ENCODE measurements at regions not wholly inside any gene's neighbourhood (a gene's known extent, or its start where the extent isn't known, plus 50 kb on each side); places are given as distances from the start of the nearest gene placed in this dataset.
"Not testable (repeated sequence)": the region's sequence is repeated elsewhere in the genome, so short reads cannot be mapped to it uniquely, and the experiment has no call there.

- no peak for DNase-seq (ENCODE audit: low spot score)
These were observed 1647.1 kb downstream of the SUCLG1 start for GRCh38 chr2:82811946-82812345.

- DNase-seq (ENCODE audit: low spot score): no peak
These were observed 1655.8 kb downstream of the SUCLG1 start for GRCh38 chr2:82803307-82803706.

GRCh38 chr2:82797469-82797868 lies 1661.6 kb downstream of the SUCLG1 start:
- no peak for DNase-seq (ENCODE audit: low spot score)

- DNase-seq (ENCODE audit: low spot score): no peak
These were observed 1662.9 kb downstream of the SUCLG1 start for GRCh38 chr2:82796132-82796531.

- peak; percentile 5 for DNase-seq (ENCODE audit: low spot score)
These were observed 1663.6 kb downstream of the SUCLG1 start for GRCh38 chr2:82795446-82795845.

GRCh38 chr2:82793711-82794435 lies 1665.2 kb downstream of the SUCLG1 start:
- no peak for DNase-seq (ENCODE audit: low spot score)

GRCh38 chr2:82792316-82792715 lies 1666.8 kb downstream of the SUCLG1 start:
- DNase-seq (ENCODE audit: low spot score): no peak

GRCh38 chr2:82790206-82791021 lies 1668.7 kb downstream of the SUCLG1 start:
- peak; percentile 3 for DNase-seq (ENCODE audit: low spot score)

GRCh38 chr2:82789851-82790205 lies 1669.3 kb downstream of the SUCLG1 start:
- DNase-seq (ENCODE audit: low spot score): no peak

- DNase-seq (ENCODE audit: low spot score): no peak
These were observed 1677.7 kb downstream of the SUCLG1 start for GRCh38 chr2:82781176-82781915.

GRCh38 chr2:82780050-82780449 lies 1679.0 kb downstream of the SUCLG1 start:
- no peak for DNase-seq (ENCODE audit: low spot score)

GRCh38 chr2:82752396-82752795 lies 1706.7 kb downstream of the SUCLG1 start:
- no peak for DNase-seq (ENCODE audit: low spot score)

GRCh38 chr2:82748653-82749052 lies 1710.4 kb downstream of the SUCLG1 start:
- no peak for DNase-seq (ENCODE audit: low spot score)

- no peak for DNase-seq (ENCODE audit: low spot score)
These were observed 1718.6 kb downstream of the SUCLG1 start for GRCh38 chr2:82740527-82740926.

- not testable (repeated sequence) for DNase-seq (ENCODE audit: low spot score)
These were observed 1721.1 kb downstream of the SUCLG1 start for GRCh38 chr2:82737965-82738364.

- no peak for DNase-seq (ENCODE audit: low spot score)
These were observed 1723.7 kb downstream of the SUCLG1 start for GRCh38 chr2:82735336-82735735.

GRCh38 chr2:82731824-82732223 lies 1727.3 kb downstream of the SUCLG1 start:
- DNase-seq (ENCODE audit: low spot score): no peak

- no peak for DNase-seq (ENCODE audit: low spot score)
These were observed 1728.3 kb downstream of the SUCLG1 start for GRCh38 chr2:82730811-82731210.

GRCh38 chr2:82728090-82728489 lies 1731.0 kb downstream of the SUCLG1 start:
- no peak for DNase-seq (ENCODE audit: low spot score)

GRCh38 chr2:82708681-82709080 lies 1750.4 kb downstream of the SUCLG1 start:
- no peak for DNase-seq (ENCODE audit: low spot score)

- DNase-seq (ENCODE audit: low spot score): no peak
These were observed 1761.8 kb downstream of the SUCLG1 start for GRCh38 chr2:82697231-82697630.

- no peak for DNase-seq (ENCODE audit: low spot score)
These were observed 1764.6 kb downstream of the SUCLG1 start for GRCh38 chr2:82694431-82694830.

Measured in hepatic stellate cell (primary cell).